CD4-positive, alpha-beta memory T cell (primary cell): ENCODE measurements at regions not wholly inside any gene's neighbourhood (a gene's known extent, or its start where the extent isn't known, plus 50 kb on each side); places are given as distances from the start of the nearest gene placed in this dataset.

ENCODE experiments used
- CTCF ChIA-PET: fragments of 350-600 bp; sonication (Branson Sonifier 250); formaldehyde crosslinking; loops from one replicate; lab custom pipeline; 2021; ENCODE audit warnings: inconsistent platforms; ENCODE audit not compliant: partially characterized antibody; lab: Charles Lee
- POLR2A ChIA-PET: fragments of 350-600 bp; sonication (Branson Sonifier 250); formaldehyde crosslinking; loops from one replicate; lab custom pipeline; 2021; ENCODE audit not compliant: partially characterized antibody; lab: Charles Lee
- DNase-seq, 5 donors: peaks; one replicate each; pipeline versions ENCODE4 v3.0.0 to v3.0.0-alpha.2; 2020 to 2022; ENCODE audit warnings: mixed read lengths in 1 of 5
- H3K27ac ChIP-seq: one replicate; pipeline ENCODE4 v1.7.0; 2013; ENCODE audit warnings: low read depth, low read length
- H3K27me3 ChIP-seq: 2 replicates; pipeline ENCODE4 v1.7.0; 2013; ENCODE audit warnings: mild to moderate bottlenecking, low read length, moderate library complexity; ENCODE audit not compliant: insufficient read depth
- H3K36me3 ChIP-seq: 2 replicates; pipeline ENCODE4 v1.7.0; 2013; ENCODE audit warnings: mild to moderate bottlenecking, low read length, moderate library complexity; ENCODE audit not compliant: insufficient read depth
- H3K4me1 ChIP-seq: 2 replicates; pipeline ENCODE4 v1.7.0; 2013; ENCODE audit warnings: mild to moderate bottlenecking, low read length, moderate library complexity; ENCODE audit not compliant: insufficient read depth
- H3K4me3 ChIP-seq, 2 donors: one replicate each; pipeline ENCODE4 v1.7.0; 2013; ENCODE audit warnings: low read length in 2 of 2, mild to moderate bottlenecking in 1 of 2
- H3K9me3 ChIP-seq, 2 donors: one replicate each; pipeline ENCODE4 v1.7.0; 2013; ENCODE audit warnings: low read length in 2 of 2, control low read depth in 1 of 2; ENCODE audit not compliant: control insufficient read depth in 1 of 2
- H3K27ac Mint-ChIP-seq, 7 donors: one replicate each; pipeline ENCODE4 v1.8.0; 2020 to 2021; ENCODE audit warnings: mixed read lengths in 7 of 7, mild to moderate bottlenecking in 6 of 7, inconsistent platforms in 3 of 7, moderate library complexity in 3 of 7
- H3K27me3 Mint-ChIP-seq, 2 donors: one replicate each; pipeline ENCODE4 v1.8.0; 2020 to 2021; ENCODE audit warnings: mixed read lengths in 2 of 2
- H3K36me3 Mint-ChIP-seq, 2 donors: one replicate each; pipeline ENCODE4 v1.8.0; 2020 to 2021; ENCODE audit warnings: mixed read lengths in 2 of 2, inconsistent platforms in 1 of 2, mild to moderate bottlenecking in 1 of 2
- H3K4me1 Mint-ChIP-seq, 4 donors: one replicate each; pipeline ENCODE4 v1.8.0; 2020 to 2021; ENCODE audit warnings: mixed read lengths in 4 of 4, mild to moderate bottlenecking in 1 of 4
- H3K4me3 Mint-ChIP-seq, 8 donors: one replicate each; pipeline ENCODE4 v1.8.0; 2020 to 2021; ENCODE audit warnings: mixed read lengths in 8 of 8, mild to moderate bottlenecking in 7 of 8, moderate library complexity in 6 of 8, inconsistent platforms in 3 of 8
- H3K9me3 Mint-ChIP-seq, 8 donors: one replicate each; pipeline ENCODE4 v1.8.0; 2020 to 2021; ENCODE audit warnings: mixed read lengths in 8 of 8, mild to moderate bottlenecking in 5 of 8, inconsistent platforms in 3 of 8, moderate library complexity in 1 of 8
- intact Hi-C: fragments of 100-400 bp; cut with micrococcal nuclease; formaldehyde crosslinking; loops from one replicate; pipeline ENCODE4 v1.15.1; 2023

GRCh38 chr2:194103941-194104659 lies 1552.9 kb upstream of the SLC39A10 start:
- Histone ChIP-seq H3K4me1 (no peaks in the 10 kb centered on the region), H3K4me3 (no peak overlapping the region), H3K9me3 (no peaks in the 10 kb centered on the region), H3K36me3 (no peaks in the 10 kb centered on the region), H3K27ac (no peak overlapping the region), H3K27me3 (no peaks in the 10 kb centered on the region)
- Mint-ChIP-seq H3K27ac (no peak overlapping the region), H3K9me3 (no peaks in the 10 kb centered on the region), H3K4me1 (no peaks in the 10 kb centered on the region), H3K4me3 (no peak overlapping the region), H3K36me3 (no peaks in the 10 kb centered on the region), H3K27me3 (no peaks in the 10 kb centered on the region)
- intact Hi-C loops = no loop called here
- CTCF ChIA-PET = no interaction called here
- no peak for DNase-seq
- POLR2A ChIA-PET = no interaction called here

- ChIA-PET CTCF (no interaction called here), POLR2A (no interaction called here)
- H3K4me3 Mint-ChIP-seq = no peak overlapping the region
- no peaks in the 10 kb centered on the region for H3K4me1 Mint-ChIP-seq
- no peaks in the 10 kb centered on the region for H3K27me3 ChIP-seq
- no peaks in the 10 kb centered on the region for H3K9me3 ChIP-seq
- H3K36me3 ChIP-seq = no peaks in the 10 kb centered on the region
- intact Hi-C loops = no loop called here
- H3K4me1 ChIP-seq = no peaks in the 10 kb centered on the region
- no peak overlapping the region for H3K27ac Mint-ChIP-seq
- no peaks in the 10 kb centered on the region for H3K36me3 Mint-ChIP-seq
- H3K27me3 Mint-ChIP-seq = no peaks in the 10 kb centered on the region
- H3K27ac ChIP-seq = no peak overlapping the region
- no peaks in the 10 kb centered on the region for H3K9me3 Mint-ChIP-seq
- no peak for DNase-seq
- H3K4me3 ChIP-seq = no peak overlapping the region
Observed at GRCh38 chr2:194102546-194102945, 1554.5 kb upstream of the SLC39A10 start.

GRCh38 chr2:194100201-194100600 lies 1556.8 kb upstream of the SLC39A10 start:
- no peak overlapping the region for H3K4me3 ChIP-seq
- H3K36me3 Mint-ChIP-seq = no peaks in the 10 kb centered on the region
- H3K27ac Mint-ChIP-seq = no peak overlapping the region
- H3K9me3 Mint-ChIP-seq = no peaks in the 10 kb centered on the region
- H3K27me3 ChIP-seq = no peaks in the 10 kb centered on the region
- no peaks in the 10 kb centered on the region for H3K27me3 Mint-ChIP-seq
- no peak overlapping the region for H3K27ac ChIP-seq
- no peak for DNase-seq
- no peaks in the 10 kb centered on the region for H3K4me1 ChIP-seq
- intact Hi-C loops = no loop called here
- H3K4me3 Mint-ChIP-seq = no peak overlapping the region
- CTCF ChIA-PET = no interaction called here
- no peaks in the 10 kb centered on the region for H3K9me3 ChIP-seq
- no peaks in the 10 kb centered on the region for H3K36me3 ChIP-seq
- POLR2A ChIA-PET = no interaction called here
- no peaks in the 10 kb centered on the region for H3K4me1 Mint-ChIP-seq

- H3K4me1 Mint-ChIP-seq = no peaks in the 10 kb centered on the region
- intact Hi-C loops = no loop called here
- no peak overlapping the region for H3K4me3 Mint-ChIP-seq
- H3K27ac Mint-ChIP-seq = no peak overlapping the region
- H3K27me3 Mint-ChIP-seq = no peaks in the 10 kb centered on the region
- H3K9me3 Mint-ChIP-seq = no peaks in the 10 kb centered on the region
- CTCF ChIA-PET = no interaction called here
- H3K9me3 ChIP-seq = no peaks in the 10 kb centered on the region
- no peaks in the 10 kb centered on the region for H3K4me1 ChIP-seq
- POLR2A ChIA-PET = no interaction called here
- H3K4me3 ChIP-seq = no peak overlapping the region
- H3K27me3 ChIP-seq = no peaks in the 10 kb centered on the region
- H3K36me3 Mint-ChIP-seq = no peaks in the 10 kb centered on the region
- no peak overlapping the region for H3K27ac ChIP-seq
- H3K36me3 ChIP-seq = no peaks in the 10 kb centered on the region
- no peak for DNase-seq
Observed at GRCh38 chr2:194096402-194096801, 1560.6 kb upstream of the SLC39A10 start.

- no peak overlapping the region for H3K4me3 Mint-ChIP-seq
- H3K27me3 Mint-ChIP-seq = no peaks in the 10 kb centered on the region
- Histone ChIP-seq H3K4me1 (no peaks in the 10 kb centered on the region), H3K27ac (no peak overlapping the region), H3K27me3 (no peaks in the 10 kb centered on the region), H3K9me3 (no peaks in the 10 kb centered on the region), H3K4me3 (no peak overlapping the region), H3K36me3 (no peaks in the 10 kb centered on the region)
- DNase-seq = no peak
- no peaks in the 10 kb centered on the region for H3K9me3 Mint-ChIP-seq
- H3K27ac Mint-ChIP-seq = no peak overlapping the region
- POLR2A ChIA-PET = no interaction called here
- CTCF ChIA-PET = no interaction called here
- H3K36me3 Mint-ChIP-seq = no peaks in the 10 kb centered on the region
- intact Hi-C loops = no loop called here
- no peaks in the 10 kb centered on the region for H3K4me1 Mint-ChIP-seq
Observed at GRCh38 chr2:194095359-194095758, 1561.7 kb upstream of the SLC39A10 start.

GRCh38 chr2:194090251-194090905 lies 1566.6 kb upstream of the SLC39A10 start:
- no peak overlapping the region for H3K4me3 Mint-ChIP-seq
- peaks cover 0 to 3% (median 0%) of the 10 kb centered on the region in 8 donors for H3K9me3 Mint-ChIP-seq
- H3K27me3 Mint-ChIP-seq = no peaks in the 10 kb centered on the region
- no peaks in the 10 kb centered on the region for H3K4me1 Mint-ChIP-seq
- Histone ChIP-seq H3K27ac (no peak overlapping the region), H3K27me3 (no peaks in the 10 kb centered on the region), H3K4me3 (no peak overlapping the region), H3K4me1 (no peaks in the 10 kb centered on the region), H3K9me3 (no peaks in the 10 kb centered on the region), H3K36me3 (no peaks in the 10 kb centered on the region)
- CTCF ChIA-PET = no interaction called here
- no peaks in the 10 kb centered on the region for H3K36me3 Mint-ChIP-seq
- no peak for DNase-seq
- POLR2A ChIA-PET = no interaction called here
- H3K27ac Mint-ChIP-seq = no peak overlapping the region
- intact Hi-C loops = no loop called here

GRCh38 chr2:194087089-194087958 lies 1569.7 kb upstream of the SLC39A10 start:
- Histone ChIP-seq H3K36me3 (no peaks in the 10 kb centered on the region), H3K9me3 (no peaks in the 10 kb centered on the region), H3K4me3 (no peak overlapping the region), H3K4me1 (no peaks in the 10 kb centered on the region), H3K27me3 (no peaks in the 10 kb centered on the region), H3K27ac (no peak overlapping the region)
- ChIA-PET POLR2A (no interaction called here), CTCF (no interaction called here)
- H3K36me3 Mint-ChIP-seq = no peaks in the 10 kb centered on the region
- H3K27me3 Mint-ChIP-seq = no peaks in the 10 kb centered on the region
- H3K27ac Mint-ChIP-seq = no peak overlapping the region
- intact Hi-C loops = no loop called here
- no peak for DNase-seq
- no peaks in the 10 kb centered on the region for H3K4me1 Mint-ChIP-seq
- no peak overlapping the region for H3K4me3 Mint-ChIP-seq
- peaks cover 0 to 3% (median 0%) of the 10 kb centered on the region in 8 donors for H3K9me3 Mint-ChIP-seq
